ENCODE measurements at regions not wholly inside any gene's neighbourhood (a gene's known extent, or its start where the extent isn't known, plus 50 kb on each side); places are given as distances from the start of the nearest gene placed in this dataset.

- Histone ChIP-seq H3K36me3 (no peaks in the 10 kb centered on the region), H3K27me3 (no peaks in the 10 kb centered on the region), H3K9me3 (peaks cover 0 to 13% (median 6%) of the 10 kb centered on the region in 11 donors), H3K27ac (no peak overlapping the region), H3K4me3 (no peak overlapping the region), H3K4me1 (no peaks in the 10 kb centered on the region)
- no peak for TF ChIP-seq CTCF (IDR thresholded peaks at IDR 0.05)
- no peak for ATAC-seq
- intact Hi-C loops (cut with DNase I), result no loop called here
- DNase-seq, result no peak
- WGBS, 2 donors, result 92 to 93% methylated on average over 6 of the region's 6 CpGs
These were observed 218.7 kb upstream of the SH3BP4 start for GRCh38 chr2:234733093-234733489.

GRCh38 chr2:234732404-234733092 is 219.3 kb upstream of the SH3BP4 start:
- H3K27ac ChIP-seq, result no peak overlapping the region
- H3K27me3 ChIP-seq, result no peaks in the 10 kb centered on the region
- 89 to 92% methylated on average over 3 of the region's 3 CpGs for WGBS, 2 donors
- DNase-seq (no peak), ATAC-seq (no peak)
- intact Hi-C loops (cut with DNase I), result no loop called here
- peaks cover 0 to 13% (median 6%) of the 10 kb centered on the region in 11 donors for H3K9me3 ChIP-seq
- no peak overlapping the region for H3K4me3 ChIP-seq
- no peaks in the 10 kb centered on the region for H3K4me1 ChIP-seq
- H3K36me3 ChIP-seq, result no peaks in the 10 kb centered on the region
- TF ChIP-seq CTCF (IDR thresholded peaks at IDR 0.05), result no peak

GRCh38 chr2:234731236-234731635 is 220.6 kb upstream of the SH3BP4 start:
- DNase-seq (no peak), ATAC-seq (no peak)
- TF ChIP-seq CTCF (IDR thresholded peaks at IDR 0.05), result no peak
- H3K4me3 ChIP-seq, result no peak overlapping the region
- H3K4me1 ChIP-seq, result no peaks in the 10 kb centered on the region
- no peaks in the 10 kb centered on the region for H3K36me3 ChIP-seq
- 83 to 92% methylated on average over 6 of the region's 6 CpGs for WGBS, 2 donors
- intact Hi-C loops (cut with DNase I), result no loop called here
- H3K9me3 ChIP-seq, result peaks cover 0 to 13% (median 6%) of the 10 kb centered on the region in 11 donors
- H3K27me3 ChIP-seq, result no peaks in the 10 kb centered on the region
- H3K27ac ChIP-seq, result no peak overlapping the region

- 79 to 81% methylated on average over 9 of the region's 9 CpGs for WGBS, 2 donors
- H3K36me3 ChIP-seq, result no peaks in the 10 kb centered on the region
- H3K4me3 ChIP-seq, result no peak overlapping the region
- H3K27me3 ChIP-seq, result no peaks in the 10 kb centered on the region
- H3K27ac ChIP-seq, result no peak overlapping the region
- peaks cover 0 to 5% (median 4%) of the 10 kb centered on the region in 11 donors for H3K9me3 ChIP-seq
- TF ChIP-seq CTCF (IDR thresholded peaks at IDR 0.05), result no peak
- ATAC-seq (no peak), DNase-seq (no peak)
- intact Hi-C loops (cut with DNase I), result no loop called here
- H3K4me1 ChIP-seq, result no peaks in the 10 kb centered on the region
These were observed 221.7 kb upstream of the SH3BP4 start for GRCh38 chr2:234730066-234730640.

Data from heart right ventricle (tissue), 16 donors.